ENCODE measurements at regions not wholly inside any gene's neighbourhood (a gene's known extent, or its start where the extent isn't known, plus 50 kb on each side); places are given as distances from the start of the nearest gene placed in this dataset.

DNA sequence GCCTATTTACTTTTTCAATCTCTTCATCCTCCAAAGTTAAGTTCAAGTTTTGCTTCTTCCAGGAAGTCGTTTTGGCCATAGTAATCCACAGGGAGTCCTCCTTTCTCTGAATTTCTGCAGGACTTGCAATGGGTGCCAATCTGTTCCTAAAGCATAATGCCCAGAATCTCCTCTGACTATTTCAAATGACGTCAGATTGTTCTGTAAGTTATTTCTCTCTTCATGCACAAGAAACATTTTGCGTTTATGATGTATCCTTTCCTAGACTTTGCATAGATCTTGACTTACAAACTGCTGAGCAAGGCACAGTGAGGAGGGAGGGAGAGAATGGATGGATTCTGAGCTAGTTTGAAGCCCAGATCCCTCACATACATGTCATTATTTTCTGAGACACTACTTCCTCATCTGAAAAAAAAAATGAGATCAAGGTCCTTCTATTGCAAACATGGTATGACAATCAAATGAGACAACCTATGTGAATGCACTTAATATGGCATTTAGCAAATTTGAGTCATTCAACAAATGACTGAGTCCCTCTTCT lies 103.1 kb downstream of the MEX3B start:
- WGBS (ENCODE audit: low lambda C conversion rate), result 42% methylated on average over 3 of the region's 3 CpGs
- Histone ChIP-seq H3K9me3 (peaks cover 4% of the 10 kb centered on the region; the same call in 1 of the 2 replicates), H3K9me2 (no peaks in the 10 kb centered on the region), H3K79me2 (ENCODE audit: insufficient read depth) (no peaks in the 10 kb centered on the region), H3K4me3 (ENCODE audit: low read depth in 2 of 2, low read length in 1 of 2) (no peak overlapping the region), H2AFZ (ENCODE audit: low read depth) (no peak overlapping the region), H3K9ac (no peak overlapping the region), H3K36me3 (replicated peaks in 1 of 2; ENCODE audit: control insufficient read depth in 1 of 2, insufficient read depth in 2 of 2, low read length in 1 of 2) (no peaks in the 10 kb centered on the region), H3K27me3 (ENCODE audit: insufficient read depth) (no peaks in the 10 kb centered on the region), H4K20me1 (ENCODE audit: insufficient read depth) (no peaks in the 10 kb centered on the region), H3K4me2 (no peak overlapping the region), H3K4me1 (ENCODE audit: control insufficient read depth in 1 of 2, insufficient read depth in 2 of 2, low read depth in 1 of 2, low read length in 1 of 2) (peaks cover 0 to 4% of the 10 kb centered on the region in 2 experiments; a peak in 1 of 4 replicates), H3K27ac (ENCODE audit: low read depth in 2 of 2, low read length in 1 of 2) (no peak overlapping the region), H3F3A (replicated peaks; ENCODE audit: insufficient read depth) (peaks cover 10% of the 10 kb centered on the region)
- no peak for TF ChIP-seq RFX5 (IDR thresholded peaks at IDR 0.05; ENCODE audit: low read length)
- TF ChIP-seq FOXM1 (IDR thresholded peaks at IDR 0.05; ENCODE audit: low read depth), result no peak
- TF ChIP-seq, protein P1, sequence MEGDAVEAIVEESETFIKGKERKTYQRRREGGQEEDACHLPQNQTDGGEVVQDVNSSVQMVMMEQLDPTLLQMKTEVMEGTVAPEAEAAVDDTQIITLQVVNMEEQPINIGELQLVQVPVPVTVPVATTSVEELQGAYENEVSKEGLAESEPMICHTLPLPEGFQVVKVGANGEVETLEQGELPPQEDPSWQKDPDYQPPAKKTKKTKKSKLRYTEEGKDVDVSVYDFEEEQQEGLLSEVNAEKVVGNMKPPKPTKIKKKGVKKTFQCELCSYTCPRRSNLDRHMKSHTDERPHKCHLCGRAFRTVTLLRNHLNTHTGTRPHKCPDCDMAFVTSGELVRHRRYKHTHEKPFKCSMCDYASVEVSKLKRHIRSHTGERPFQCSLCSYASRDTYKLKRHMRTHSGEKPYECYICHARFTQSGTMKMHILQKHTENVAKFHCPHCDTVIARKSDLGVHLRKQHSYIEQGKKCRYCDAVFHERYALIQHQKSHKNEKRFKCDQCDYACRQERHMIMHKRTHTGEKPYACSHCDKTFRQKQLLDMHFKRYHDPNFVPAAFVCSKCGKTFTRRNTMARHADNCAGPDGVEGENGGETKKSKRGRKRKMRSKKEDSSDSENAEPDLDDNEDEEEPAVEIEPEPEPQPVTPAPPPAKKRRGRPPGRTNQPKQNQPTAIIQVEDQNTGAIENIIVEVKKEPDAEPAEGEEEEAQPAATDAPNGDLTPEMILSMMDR (IDR thresholded peaks at IDR 0.05), result no peak
- TF ChIP-seq, protein P2, sequence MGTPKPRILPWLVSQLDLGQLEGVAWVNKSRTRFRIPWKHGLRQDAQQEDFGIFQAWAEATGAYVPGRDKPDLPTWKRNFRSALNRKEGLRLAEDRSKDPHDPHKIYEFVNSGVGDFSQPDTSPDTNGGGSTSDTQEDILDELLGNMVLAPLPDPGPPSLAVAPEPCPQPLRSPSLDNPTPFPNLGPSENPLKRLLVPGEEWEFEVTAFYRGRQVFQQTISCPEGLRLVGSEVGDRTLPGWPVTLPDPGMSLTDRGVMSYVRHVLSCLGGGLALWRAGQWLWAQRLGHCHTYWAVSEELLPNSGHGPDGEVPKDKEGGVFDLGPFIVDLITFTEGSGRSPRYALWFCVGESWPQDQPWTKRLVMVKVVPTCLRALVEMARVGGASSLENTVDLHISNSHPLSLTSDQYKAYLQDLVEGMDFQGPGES (IDR thresholded peaks at IDR 0.05; ENCODE audit: low read depth, low read length), result no peak
- TF ChIP-seq, protein P3, sequence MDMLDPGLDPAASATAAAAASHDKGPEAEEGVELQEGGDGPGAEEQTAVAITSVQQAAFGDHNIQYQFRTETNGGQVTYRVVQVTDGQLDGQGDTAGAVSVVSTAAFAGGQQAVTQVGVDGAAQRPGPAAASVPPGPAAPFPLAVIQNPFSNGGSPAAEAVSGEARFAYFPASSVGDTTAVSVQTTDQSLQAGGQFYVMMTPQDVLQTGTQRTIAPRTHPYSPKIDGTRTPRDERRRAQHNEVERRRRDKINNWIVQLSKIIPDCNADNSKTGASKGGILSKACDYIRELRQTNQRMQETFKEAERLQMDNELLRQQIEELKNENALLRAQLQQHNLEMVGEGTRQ (IDR thresholded peaks at IDR 0.05; ENCODE audit: borderline replicate concordance, low read depth, low read length), result no peak
- no peak for TF ChIP-seq JUND (IDR thresholded peaks at IDR 0.05)
- TF ChIP-seq, protein P4, sequence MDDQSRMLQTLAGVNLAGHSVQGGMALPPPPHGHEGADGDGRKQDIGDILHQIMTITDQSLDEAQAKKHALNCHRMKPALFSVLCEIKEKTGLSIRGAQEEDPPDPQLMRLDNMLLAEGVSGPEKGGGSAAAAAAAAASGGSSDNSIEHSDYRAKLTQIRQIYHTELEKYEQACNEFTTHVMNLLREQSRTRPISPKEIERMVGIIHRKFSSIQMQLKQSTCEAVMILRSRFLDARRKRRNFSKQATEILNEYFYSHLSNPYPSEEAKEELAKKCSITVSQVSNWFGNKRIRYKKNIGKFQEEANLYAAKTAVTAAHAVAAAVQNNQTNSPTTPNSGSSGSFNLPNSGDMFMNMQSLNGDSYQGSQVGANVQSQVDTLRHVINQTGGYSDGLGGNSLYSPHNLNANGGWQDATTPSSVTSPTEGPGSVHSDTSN (IDR thresholded peaks at IDR 0.05), result no peak
- TF ChIP-seq TEAD4 (IDR thresholded peaks at IDR 0.05; ENCODE audit: borderline replicate concordance, insufficient read depth), result no peak
- no peak for TF ChIP-seq ELF1 (IDR thresholded peaks at IDR 0.05)
- TF ChIP-seq YY1 (IDR thresholded peaks at IDR 0.05; ENCODE audit: low read depth), result no peak
- TF ChIP-seq SIN3A (IDR thresholded peaks at IDR 0.05; ENCODE audit: borderline replicate concordance, low read depth, low read length), result no peak
- TF ChIP-seq MEF2A (IDR thresholded peaks at IDR 0.05; ENCODE audit: borderline replicate concordance, low read depth), result no peak
- no peak for TF ChIP-seq RCOR1 (IDR thresholded peaks at IDR 0.05; ENCODE audit: low read length)
- TF ChIP-seq MXI1 (IDR thresholded peaks at IDR 0.05; ENCODE audit: low read depth, low read length), result no peak
- TF ChIP-seq CHD2 (IDR thresholded peaks at IDR 0.05; ENCODE audit: low read length, partially characterized antibody), result no peak
- TF ChIP-seq POLR2AphosphoS5 (IDR thresholded peaks at IDR 0.05; ENCODE audit: low read depth, low read length), result no peak
- TF ChIP-seq EP300 (IDR thresholded peaks at IDR 0.05; ENCODE audit: borderline replicate concordance in 1 of 2, low read depth in 1 of 2, low read length in 1 of 2), result no peak
- TF ChIP-seq, protein P5, sequence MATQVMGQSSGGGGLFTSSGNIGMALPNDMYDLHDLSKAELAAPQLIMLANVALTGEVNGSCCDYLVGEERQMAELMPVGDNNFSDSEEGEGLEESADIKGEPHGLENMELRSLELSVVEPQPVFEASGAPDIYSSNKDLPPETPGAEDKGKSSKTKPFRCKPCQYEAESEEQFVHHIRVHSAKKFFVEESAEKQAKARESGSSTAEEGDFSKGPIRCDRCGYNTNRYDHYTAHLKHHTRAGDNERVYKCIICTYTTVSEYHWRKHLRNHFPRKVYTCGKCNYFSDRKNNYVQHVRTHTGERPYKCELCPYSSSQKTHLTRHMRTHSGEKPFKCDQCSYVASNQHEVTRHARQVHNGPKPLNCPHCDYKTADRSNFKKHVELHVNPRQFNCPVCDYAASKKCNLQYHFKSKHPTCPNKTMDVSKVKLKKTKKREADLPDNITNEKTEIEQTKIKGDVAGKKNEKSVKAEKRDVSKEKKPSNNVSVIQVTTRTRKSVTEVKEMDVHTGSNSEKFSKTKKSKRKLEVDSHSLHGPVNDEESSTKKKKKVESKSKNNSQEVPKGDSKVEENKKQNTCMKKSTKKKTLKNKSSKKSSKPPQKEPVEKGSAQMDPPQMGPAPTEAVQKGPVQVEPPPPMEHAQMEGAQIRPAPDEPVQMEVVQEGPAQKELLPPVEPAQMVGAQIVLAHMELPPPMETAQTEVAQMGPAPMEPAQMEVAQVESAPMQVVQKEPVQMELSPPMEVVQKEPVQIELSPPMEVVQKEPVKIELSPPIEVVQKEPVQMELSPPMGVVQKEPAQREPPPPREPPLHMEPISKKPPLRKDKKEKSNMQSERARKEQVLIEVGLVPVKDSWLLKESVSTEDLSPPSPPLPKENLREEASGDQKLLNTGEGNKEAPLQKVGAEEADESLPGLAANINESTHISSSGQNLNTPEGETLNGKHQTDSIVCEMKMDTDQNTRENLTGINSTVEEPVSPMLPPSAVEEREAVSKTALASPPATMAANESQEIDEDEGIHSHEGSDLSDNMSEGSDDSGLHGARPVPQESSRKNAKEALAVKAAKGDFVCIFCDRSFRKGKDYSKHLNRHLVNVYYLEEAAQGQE (IDR thresholded peaks at IDR 0.05; ENCODE audit: low read depth, low read length), result no peak
- ChIA-PET CTCF (no interaction called here), POLR2A (no interaction called here)
- no peak for DNase-seq
